NT2/D1 (cell line): ENCODE measurements at regions not wholly inside any gene's neighbourhood (a gene's known extent, or its start where the extent isn't known, plus 50 kb on each side); places are given as distances from the start of the nearest gene placed in this dataset.

ENCODE experiments used
- SUZ12 ChIP-seq: IDR thresholded peaks from 2 replicates; pipeline ENCODE4 v1.6.1; 2011; ENCODE audit not compliant: insufficient read length, insufficient read depth; ENCODE audit errors: extremely low read depth
- YY1 ChIP-seq: IDR thresholded peaks from 2 replicates; pipeline ENCODE4 v1.6.1; 2011; ENCODE audit not compliant: insufficient read length, insufficient read depth
- ZNF274 ChIP-seq: IDR thresholded peaks from 2 replicates; pipeline ENCODE4 v1.6.1; 2011; ENCODE audit warnings: mild to moderate bottlenecking, low read depth, low read length

- TF ChIP-seq YY1 = no peak
- TF ChIP-seq ZNF274 = no peak
- TF ChIP-seq SUZ12 = no peak
Measured at GRCh38 chr7:113197274-113197673, 78.9 kb upstream of the SMIM30 start.
